ENCODE measurements at regions not wholly inside any gene's neighbourhood (a gene's known extent, or its start where the extent isn't known, plus 50 kb on each side); places are given as distances from the start of the nearest gene placed in this dataset.

GRCh38 chr1:110800079-110800478 is 72.9 kb upstream of the CD53 start:
- TF ChIP-seq ZBTB33 (IDR thresholded peaks at IDR 0.05) (no peak), TAF1 (conservative IDR thresholded peaks at IDR 0.05) (no peak), SP1 (IDR thresholded peaks at IDR 0.05) (no peak), YY1 (IDR thresholded peaks at IDR 0.05) (no peak)
- TF ChIP-seq, protein P1, sequence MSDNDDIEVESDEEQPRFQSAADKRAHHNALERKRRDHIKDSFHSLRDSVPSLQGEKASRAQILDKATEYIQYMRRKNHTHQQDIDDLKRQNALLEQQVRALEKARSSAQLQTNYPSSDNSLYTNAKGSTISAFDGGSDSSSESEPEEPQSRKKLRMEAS (IDR thresholded peaks at IDR 0.05) = no peak
- TF ChIP-seq, protein P2, sequence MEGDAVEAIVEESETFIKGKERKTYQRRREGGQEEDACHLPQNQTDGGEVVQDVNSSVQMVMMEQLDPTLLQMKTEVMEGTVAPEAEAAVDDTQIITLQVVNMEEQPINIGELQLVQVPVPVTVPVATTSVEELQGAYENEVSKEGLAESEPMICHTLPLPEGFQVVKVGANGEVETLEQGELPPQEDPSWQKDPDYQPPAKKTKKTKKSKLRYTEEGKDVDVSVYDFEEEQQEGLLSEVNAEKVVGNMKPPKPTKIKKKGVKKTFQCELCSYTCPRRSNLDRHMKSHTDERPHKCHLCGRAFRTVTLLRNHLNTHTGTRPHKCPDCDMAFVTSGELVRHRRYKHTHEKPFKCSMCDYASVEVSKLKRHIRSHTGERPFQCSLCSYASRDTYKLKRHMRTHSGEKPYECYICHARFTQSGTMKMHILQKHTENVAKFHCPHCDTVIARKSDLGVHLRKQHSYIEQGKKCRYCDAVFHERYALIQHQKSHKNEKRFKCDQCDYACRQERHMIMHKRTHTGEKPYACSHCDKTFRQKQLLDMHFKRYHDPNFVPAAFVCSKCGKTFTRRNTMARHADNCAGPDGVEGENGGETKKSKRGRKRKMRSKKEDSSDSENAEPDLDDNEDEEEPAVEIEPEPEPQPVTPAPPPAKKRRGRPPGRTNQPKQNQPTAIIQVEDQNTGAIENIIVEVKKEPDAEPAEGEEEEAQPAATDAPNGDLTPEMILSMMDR (IDR thresholded peaks at IDR 0.05; ENCODE audit: low read depth, low read length, missing input control) = no peak
- TF ChIP-seq, protein P3, sequence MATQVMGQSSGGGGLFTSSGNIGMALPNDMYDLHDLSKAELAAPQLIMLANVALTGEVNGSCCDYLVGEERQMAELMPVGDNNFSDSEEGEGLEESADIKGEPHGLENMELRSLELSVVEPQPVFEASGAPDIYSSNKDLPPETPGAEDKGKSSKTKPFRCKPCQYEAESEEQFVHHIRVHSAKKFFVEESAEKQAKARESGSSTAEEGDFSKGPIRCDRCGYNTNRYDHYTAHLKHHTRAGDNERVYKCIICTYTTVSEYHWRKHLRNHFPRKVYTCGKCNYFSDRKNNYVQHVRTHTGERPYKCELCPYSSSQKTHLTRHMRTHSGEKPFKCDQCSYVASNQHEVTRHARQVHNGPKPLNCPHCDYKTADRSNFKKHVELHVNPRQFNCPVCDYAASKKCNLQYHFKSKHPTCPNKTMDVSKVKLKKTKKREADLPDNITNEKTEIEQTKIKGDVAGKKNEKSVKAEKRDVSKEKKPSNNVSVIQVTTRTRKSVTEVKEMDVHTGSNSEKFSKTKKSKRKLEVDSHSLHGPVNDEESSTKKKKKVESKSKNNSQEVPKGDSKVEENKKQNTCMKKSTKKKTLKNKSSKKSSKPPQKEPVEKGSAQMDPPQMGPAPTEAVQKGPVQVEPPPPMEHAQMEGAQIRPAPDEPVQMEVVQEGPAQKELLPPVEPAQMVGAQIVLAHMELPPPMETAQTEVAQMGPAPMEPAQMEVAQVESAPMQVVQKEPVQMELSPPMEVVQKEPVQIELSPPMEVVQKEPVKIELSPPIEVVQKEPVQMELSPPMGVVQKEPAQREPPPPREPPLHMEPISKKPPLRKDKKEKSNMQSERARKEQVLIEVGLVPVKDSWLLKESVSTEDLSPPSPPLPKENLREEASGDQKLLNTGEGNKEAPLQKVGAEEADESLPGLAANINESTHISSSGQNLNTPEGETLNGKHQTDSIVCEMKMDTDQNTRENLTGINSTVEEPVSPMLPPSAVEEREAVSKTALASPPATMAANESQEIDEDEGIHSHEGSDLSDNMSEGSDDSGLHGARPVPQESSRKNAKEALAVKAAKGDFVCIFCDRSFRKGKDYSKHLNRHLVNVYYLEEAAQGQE (IDR thresholded peaks at IDR 0.05) = peak; percentile 45
- TF ChIP-seq, protein P4, sequence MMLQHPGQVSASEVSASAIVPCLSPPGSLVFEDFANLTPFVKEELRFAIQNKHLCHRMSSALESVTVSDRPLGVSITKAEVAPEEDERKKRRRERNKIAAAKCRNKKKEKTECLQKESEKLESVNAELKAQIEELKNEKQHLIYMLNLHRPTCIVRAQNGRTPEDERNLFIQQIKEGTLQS (IDR thresholded peaks at IDR 0.05) = no peak

Measured in liver (tissue), 3 donors.